ENCODE measurements at regions not wholly inside any gene's neighbourhood (a gene's known extent, or its start where the extent isn't known, plus 50 kb on each side); places are given as distances from the start of the nearest gene placed in this dataset.

DNA sequence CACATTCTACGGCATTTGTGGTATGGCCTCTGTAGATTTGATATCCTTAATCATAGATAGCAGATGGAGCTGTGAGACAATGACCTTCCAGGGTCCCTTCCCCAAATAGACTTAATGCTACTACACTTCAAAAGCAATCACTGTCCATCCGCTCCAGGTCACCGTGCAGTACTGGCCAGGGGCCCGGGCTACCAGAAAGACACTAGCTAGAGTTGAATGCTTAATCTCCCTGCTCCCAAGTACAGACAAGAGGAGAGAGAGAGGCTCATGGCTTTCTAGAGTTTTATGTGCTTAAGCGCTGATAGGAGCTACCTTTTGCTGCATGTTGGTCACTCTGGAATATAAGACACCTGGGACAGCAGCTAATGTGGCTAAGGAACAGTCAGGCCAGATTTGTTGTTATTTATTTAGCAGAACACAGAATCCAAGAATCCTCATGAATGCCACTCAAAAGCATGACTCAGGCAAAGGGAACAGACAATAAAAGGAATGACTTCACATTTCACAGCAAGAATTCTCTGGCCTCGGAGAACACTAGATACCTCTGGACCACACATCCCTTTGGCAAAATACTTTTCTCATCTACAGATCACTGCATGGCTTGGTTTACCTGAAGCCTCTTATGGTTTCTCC is 165.0 kb downstream of the LACC1 start:
- intact Hi-C loops (cut with DNase I): no loop called here
- H3K27me3 ChIP-seq: no peaks in the 10 kb centered on the region
- H3K9me3 ChIP-seq: no peaks in the 10 kb centered on the region
- no peak overlapping the region for H3K4me3 ChIP-seq
- no peaks in the 10 kb centered on the region for H3K36me3 ChIP-seq
- no peak overlapping the region for H3K9ac ChIP-seq (ENCODE audit: low read depth in 2 of 2, low read length in 2 of 2)
- H3K4me1 ChIP-seq: no peaks in the 10 kb centered on the region
- no peak overlapping the region for H3K27ac ChIP-seq
- DNase-seq: no peak
- TF ChIP-seq, protein P1, sequence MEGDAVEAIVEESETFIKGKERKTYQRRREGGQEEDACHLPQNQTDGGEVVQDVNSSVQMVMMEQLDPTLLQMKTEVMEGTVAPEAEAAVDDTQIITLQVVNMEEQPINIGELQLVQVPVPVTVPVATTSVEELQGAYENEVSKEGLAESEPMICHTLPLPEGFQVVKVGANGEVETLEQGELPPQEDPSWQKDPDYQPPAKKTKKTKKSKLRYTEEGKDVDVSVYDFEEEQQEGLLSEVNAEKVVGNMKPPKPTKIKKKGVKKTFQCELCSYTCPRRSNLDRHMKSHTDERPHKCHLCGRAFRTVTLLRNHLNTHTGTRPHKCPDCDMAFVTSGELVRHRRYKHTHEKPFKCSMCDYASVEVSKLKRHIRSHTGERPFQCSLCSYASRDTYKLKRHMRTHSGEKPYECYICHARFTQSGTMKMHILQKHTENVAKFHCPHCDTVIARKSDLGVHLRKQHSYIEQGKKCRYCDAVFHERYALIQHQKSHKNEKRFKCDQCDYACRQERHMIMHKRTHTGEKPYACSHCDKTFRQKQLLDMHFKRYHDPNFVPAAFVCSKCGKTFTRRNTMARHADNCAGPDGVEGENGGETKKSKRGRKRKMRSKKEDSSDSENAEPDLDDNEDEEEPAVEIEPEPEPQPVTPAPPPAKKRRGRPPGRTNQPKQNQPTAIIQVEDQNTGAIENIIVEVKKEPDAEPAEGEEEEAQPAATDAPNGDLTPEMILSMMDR (IDR thresholded peaks at IDR 0.05): no peak

DNA sequence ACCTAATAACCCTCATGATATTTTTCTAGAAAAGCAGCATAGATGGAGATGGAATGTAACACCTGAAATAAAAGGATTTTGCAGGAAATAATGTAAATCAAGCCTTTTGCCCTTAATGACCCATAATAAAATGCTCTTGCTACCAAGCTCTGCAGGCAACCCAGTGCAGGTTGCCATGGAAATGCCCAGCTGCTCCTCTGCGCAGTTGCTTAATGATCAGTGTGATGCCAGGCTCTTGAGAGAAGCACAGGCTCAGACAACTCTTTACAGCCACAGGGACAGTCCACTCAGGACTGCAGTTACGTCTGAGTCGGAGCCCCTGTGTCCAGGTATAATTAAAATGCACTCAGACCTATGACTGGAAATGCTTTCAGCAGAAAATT is 165.5 kb downstream of the LACC1 start:
- no peak for DNase-seq
- H3K36me3 ChIP-seq: no peaks in the 10 kb centered on the region
- no peaks in the 10 kb centered on the region for H3K27me3 ChIP-seq
- intact Hi-C loops (cut with DNase I): no loop called here
- no peaks in the 10 kb centered on the region for H3K9me3 ChIP-seq
- no peak overlapping the region for H3K4me3 ChIP-seq
- TF ChIP-seq, protein P1 (IDR thresholded peaks at IDR 0.05): no peak
- H3K27ac ChIP-seq: no peak overlapping the region
- H3K4me1 ChIP-seq: no peaks in the 10 kb centered on the region
- H3K9ac ChIP-seq (ENCODE audit: low read depth in 2 of 2, low read length in 2 of 2): no peak overlapping the region

DNA sequence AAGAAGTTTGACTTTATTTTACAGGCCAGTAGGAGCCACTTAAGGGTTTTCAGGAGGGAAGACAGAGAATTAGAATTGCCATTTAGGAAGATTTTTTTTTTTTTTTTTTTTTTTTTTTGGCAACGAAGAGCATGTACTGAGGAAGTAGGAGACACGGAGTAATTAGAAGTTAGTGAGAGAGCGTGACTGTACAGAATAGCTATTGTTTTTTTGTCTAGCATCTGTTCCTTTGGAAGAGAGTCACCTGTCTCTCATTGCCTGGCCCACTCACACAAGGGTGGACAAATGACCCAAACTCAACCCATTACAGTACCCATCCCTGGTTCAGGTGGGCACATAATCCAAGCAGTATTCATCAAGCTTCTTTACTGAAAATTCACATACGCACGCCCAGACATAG is 166.7 kb downstream of the LACC1 start:
- Histone ChIP-seq H3K9me3 (no peaks in the 10 kb centered on the region), H3K4me3 (no peak overlapping the region), H3K9ac (ENCODE audit: low read depth in 2 of 2, low read length in 2 of 2) (no peak overlapping the region), H3K27ac (no peak overlapping the region), H3K4me1 (peaks cover 6% of the 10 kb centered on the region), H3K27me3 (no peaks in the 10 kb centered on the region), H3K36me3 (no peaks in the 10 kb centered on the region)
- TF ChIP-seq, protein P1 (IDR thresholded peaks at IDR 0.05): no peak
- no peak for DNase-seq
- intact Hi-C loops (cut with DNase I): no loop called here

DNA sequence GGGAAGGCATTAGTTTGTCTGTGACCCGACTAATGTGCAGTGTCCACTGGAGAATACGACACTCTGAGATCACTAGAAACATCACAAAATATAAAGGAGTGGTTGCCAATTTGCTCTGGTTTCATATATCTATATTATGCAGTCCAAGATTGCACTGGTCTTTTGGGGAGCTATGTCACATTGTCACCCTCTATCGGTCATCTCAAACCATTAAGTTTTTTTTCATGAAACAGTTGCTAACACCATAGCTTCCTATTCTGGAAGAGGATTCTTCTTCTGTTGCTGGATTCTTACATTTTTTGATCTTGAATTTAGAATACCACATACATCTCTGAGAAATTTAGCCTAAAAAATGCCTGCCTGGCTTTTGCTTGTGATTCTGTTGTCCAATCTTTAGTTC is 168.6 kb downstream of the LACC1 start:
- H3K36me3 ChIP-seq: no peaks in the 10 kb centered on the region
- DNase-seq: no peak
- TF ChIP-seq, protein P1 (IDR thresholded peaks at IDR 0.05): no peak
- H3K9ac ChIP-seq (ENCODE audit: low read depth in 2 of 2, low read length in 2 of 2): no peak overlapping the region
- H3K27me3 ChIP-seq: no peaks in the 10 kb centered on the region
- H3K9me3 ChIP-seq: no peaks in the 10 kb centered on the region
- H3K4me3 ChIP-seq: no peak overlapping the region
- intact Hi-C loops (cut with DNase I): loop anchor here (2.0 kb wide), 1 partner anchor 140 kb away; no protein-coding TSS in a partner anchor
- H3K4me1 ChIP-seq: peaks cover 6% of the 10 kb centered on the region
- H3K27ac ChIP-seq: no peak overlapping the region

DNA sequence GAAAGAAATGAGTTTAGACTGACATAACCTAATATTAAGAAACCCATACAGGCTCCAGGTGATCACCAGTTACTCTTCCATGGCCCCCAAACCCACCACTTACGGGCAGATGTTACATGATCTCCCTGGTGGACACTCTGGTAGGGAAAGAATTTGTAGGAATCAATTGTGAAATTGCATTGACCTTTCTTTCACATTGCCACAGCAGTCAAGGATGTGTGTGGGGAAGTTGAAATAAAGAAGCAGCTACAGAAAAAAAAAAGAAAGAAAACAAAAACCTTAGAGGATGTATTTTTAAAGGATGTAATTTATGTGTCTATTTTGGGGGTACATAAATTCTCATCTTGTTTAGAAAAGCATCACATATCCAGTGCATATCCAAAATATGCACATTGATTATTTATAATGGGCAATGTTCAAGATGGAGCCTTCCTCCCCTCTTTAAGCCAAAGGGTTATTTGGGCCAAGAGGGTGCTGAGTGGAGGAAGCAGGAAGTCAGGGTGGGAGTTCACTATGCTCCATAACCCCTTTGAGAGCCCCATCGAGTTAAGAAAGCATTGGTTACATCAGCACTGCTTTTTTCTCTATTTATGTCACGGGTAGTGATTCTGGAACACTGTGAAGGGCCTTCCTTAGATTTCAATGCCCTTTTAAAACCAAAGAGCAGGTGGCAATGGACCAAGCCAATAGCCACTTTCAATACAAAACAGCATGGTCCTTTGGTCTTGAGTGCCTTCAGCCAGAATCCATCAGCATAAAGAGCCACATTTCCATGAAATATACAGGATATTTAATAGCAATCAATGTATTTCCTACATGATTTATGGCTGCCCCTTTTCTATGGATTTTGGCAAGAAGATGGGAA is 169.6 kb downstream of the LACC1 start:
- H3K4me1 ChIP-seq: peaks cover 6% of the 10 kb centered on the region
- H3K9me3 ChIP-seq: no peaks in the 10 kb centered on the region
- H3K36me3 ChIP-seq: no peaks in the 10 kb centered on the region
- TF ChIP-seq, protein P1 (IDR thresholded peaks at IDR 0.05): no peak
- no peak for DNase-seq
- H3K4me3 ChIP-seq: no peak overlapping the region
- no peak overlapping the region for H3K27ac ChIP-seq
- H3K9ac ChIP-seq (ENCODE audit: low read depth in 2 of 2, low read length in 2 of 2): no peak overlapping the region
- no peaks in the 10 kb centered on the region for H3K27me3 ChIP-seq
- intact Hi-C loops (cut with DNase I): loop anchor here (2.0 kb wide), 1 partner anchor 141 kb away; no protein-coding TSS in a partner anchor
